NCI-H1930 (cell line): ENCODE measurements at regions not wholly inside any gene's neighbourhood (a gene's known extent, or its start where the extent isn't known, plus 50 kb on each side); places are given as distances from the start of the nearest gene placed in this dataset.
"Not testable (repeated sequence)": the region's sequence is repeated elsewhere in the genome, so short reads cannot be mapped to it uniquely, and the experiment has no call there.

Source experiments
- DNase-seq, 2 experiments: peaks; one replicate each; lab custom pipeline; 2025; lab: John Stamatoyannopoulos, UW

DNA sequence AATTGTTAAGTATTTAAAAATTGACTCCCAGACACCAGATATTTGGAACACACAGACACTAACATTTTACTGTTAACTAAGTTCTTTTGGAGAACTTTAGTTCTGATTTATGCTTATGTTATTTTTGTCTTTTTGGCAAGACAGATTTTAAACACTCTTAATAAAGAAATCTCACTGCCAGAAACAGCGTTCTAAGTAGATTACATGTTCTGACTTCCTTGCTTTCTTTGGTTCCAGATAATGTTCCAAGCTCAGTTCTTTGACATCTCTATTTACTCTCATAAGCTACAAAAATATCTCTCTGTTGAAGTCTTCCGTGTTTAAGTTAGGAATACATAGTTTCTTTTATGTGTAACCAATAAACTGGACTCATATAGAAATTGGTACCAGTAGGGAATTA lies 1699.6 kb downstream of the OTOL1 start:
- DNase-seq, result no peak

DNA sequence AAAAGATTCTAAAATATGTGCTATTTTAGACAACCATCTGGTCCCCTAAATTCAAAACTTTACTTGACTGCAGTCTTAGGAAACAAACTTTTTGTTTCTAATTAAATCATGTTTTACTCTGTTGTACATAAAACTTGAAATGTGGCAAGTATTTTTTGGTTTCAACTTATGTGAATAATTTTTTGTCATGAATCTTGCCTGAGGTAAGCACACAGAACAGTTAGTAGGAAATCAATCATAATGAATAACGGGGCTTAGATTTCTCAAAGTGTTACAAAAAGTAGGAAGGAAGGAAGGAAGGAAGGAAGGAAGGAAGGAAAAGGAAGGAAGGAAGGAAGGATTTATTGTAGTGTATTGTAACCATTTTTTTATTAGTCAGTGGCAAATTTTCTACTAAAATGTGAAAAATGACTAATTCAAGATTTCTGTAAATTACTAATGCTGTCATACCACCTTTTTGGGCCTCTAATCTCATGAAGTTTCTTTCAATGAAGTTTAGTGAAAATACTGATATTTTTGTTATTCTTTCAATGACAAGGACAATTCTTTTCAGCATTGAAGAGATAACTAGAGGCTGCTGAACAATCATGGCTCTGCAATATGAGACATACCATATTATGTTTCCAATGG lies 1689.2 kb downstream of the OTOL1 start:
- DNase-seq, result no peak

DNA sequence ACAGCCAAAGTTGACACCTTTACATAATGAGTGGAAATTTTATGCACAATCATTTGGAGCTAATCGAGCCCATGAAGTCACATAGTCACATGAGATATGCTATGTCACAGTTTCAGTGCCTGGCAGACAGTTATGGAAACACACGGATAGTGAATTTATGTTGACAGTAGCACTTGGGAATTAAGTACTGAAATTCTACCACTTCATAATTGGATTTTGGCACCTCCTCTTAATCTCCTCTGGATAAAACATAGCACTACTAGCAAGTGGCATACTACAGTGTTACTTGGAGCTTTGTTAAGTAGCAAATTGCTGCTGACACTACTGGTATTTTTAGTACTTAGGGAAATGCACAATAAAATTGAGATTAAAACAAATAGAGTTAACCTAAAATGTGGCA lies 1679.4 kb downstream of the OTOL1 start:
- no peak for DNase-seq

DNA sequence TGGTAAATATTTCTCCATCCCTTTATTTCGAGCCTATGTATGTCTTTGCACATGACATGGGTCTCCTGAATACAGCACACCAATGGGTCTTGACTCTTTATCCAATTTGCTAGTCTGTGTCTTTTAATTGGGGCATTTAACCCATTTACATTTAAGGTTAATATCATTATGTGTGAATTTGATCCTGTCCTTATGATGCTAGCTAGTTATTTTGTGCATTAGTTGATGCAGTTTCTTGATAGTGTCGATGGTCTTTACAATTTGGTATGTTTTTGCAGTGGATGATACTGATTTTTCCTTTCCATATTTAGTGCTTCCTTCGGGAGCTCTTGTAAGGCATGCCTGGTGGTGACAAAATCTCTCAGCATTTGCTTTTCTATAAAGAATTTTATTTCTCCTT lies 1675.9 kb downstream of the OTOL1 start:
- DNase-seq, result not testable (repeated sequence)

DNA sequence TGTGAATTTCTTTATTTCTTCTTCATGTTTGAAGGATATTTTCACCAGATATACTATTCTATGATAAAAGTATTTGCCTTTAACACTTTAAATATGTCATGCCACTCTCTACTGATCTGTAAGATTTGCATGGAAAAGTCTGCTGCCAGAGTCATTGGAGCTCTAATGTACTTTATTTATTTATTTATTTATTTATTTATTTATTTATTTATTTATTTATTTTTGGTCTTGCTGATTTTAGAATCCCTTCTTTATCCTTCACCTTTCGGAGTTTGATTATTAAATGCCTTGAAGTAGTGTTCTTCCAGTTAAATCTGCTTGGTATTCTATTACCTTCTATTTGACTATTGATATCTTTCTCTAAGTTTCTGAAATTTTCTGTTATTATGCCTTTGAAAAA lies 1669.6 kb downstream of the OTOL1 start:
- no peak for DNase-seq

DNA sequence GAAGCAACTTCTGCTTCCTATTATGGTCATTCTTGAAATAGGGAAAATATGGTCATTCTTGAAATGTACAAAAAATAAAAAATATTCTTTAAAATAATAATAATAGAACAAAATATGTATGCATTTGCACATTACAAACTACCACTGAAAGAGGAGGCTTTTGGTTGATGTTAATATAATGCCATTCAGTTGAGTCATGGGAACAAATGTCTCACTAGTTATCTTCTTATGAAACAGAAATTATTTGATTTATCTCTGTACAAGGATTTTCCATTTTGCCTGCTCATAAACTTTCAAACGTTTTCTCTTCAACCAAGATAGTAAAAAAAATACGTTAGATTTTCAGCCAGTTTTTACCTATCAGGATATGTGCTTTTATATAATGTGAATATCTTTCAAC lies 1662.7 kb downstream of the OTOL1 start:
- no peak for DNase-seq

DNA sequence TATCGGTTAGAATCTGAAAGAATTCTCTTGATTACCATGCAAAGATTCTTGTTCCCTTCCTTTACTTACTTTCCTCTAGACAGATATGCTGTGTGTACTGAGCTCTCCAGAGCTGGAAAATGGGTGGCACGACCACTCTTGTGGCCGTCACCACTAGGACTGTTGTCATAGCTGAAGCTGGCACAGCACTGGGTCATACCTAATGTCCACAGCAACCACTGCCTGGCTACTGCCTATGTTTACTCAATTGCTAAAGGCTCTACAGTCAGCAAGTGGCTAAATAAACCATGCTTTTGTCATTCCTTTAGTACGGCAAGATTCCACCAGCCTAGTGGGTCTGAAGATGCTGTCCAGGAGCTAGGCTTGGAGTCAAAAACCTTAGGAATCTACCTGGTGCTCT lies 1643.0 kb downstream of the OTOL1 start:
- DNase-seq, result no peak

DNA sequence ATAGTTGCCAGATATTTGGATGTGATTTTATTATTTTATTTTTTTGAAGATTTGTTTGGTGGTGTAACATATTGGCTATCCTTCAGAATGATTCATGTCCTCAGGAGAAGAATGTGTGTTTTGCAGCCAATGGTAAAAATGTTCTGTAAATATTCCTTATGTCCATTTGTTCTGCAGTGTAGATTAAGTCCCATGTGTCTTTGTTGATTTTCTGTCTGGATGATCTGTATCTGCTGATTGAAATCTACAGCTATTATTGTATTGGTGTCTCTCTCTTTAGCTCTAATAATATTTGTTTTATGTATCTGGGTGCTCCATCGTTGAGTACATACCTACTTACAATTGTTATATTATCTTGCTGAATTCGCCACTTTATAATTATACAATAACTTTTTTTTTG lies 1641.7 kb downstream of the OTOL1 start:
- no peak for DNase-seq

DNA sequence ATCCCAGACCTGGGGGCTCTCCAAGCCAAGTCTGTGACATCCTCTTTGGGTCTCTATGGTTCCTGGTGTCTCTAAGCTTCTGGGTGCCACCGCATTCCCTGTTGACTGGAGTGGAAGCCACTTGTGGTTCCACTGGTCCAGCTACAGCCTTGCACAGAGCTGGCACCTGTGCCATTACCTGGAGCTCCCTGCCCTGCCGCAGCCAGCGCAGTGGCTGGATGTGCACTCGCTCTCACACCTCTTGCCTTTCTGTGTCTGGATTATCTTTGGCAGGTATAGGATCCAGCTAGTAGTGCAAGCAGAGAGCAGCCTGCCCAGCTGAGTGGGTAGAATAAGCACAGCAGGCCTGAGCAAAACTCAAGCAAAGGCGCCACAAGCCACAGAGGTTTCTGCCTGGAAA lies 1635.5 kb downstream of the OTOL1 start:
- DNase-seq, result no peak

DNA sequence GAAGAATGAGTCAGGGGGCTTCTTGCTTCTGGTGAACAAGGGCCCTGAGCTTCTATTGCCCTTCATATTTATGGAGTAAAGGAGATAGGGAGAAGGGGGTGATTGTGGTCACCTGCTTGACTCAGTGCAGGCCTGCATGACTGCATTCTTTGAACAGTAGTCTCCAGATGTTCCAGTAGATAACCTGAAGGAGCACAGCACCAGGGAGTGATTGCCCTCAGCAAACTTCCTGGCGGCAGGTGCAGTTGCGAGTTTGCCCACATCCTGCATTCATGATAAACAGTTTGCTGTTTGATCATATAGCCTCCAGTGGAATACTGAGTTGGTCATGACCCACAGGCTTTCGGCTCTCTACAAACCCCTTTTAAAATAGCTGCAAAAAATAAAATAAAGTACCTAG lies 1632.7 kb downstream of the OTOL1 start:
- DNase-seq, result no peak

DNA sequence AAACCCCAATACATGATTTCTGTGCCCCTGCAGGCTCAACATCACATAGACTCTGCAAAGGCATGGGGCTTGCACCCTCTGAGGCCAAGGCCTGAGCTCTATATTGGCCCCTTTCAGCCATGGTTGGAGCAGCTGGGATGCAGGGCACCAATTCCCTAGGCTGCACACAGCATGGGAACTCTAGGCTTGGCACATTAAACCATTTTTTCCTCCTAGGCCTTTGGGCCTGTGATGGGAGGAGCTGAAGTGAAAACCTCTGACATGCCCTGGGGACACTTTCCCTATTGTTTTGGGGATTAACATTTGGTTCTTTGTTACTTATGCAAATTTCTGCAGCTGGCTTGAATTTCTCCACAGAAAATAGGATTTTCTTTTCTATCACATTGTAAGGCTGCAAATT lies 1629.5 kb downstream of the OTOL1 start:
- no peak for DNase-seq
